Mucosa of descending colon (tissue), 3 donors: ENCODE measurements at regions not wholly inside any gene's neighbourhood (a gene's known extent, or its start where the extent isn't known, plus 50 kb on each side); places are given as distances from the start of the nearest gene placed in this dataset.

Experiments
- ATAC-seq: fragments of 200-7000 bp; cut with Tn5 transposase; one replicate; pipeline ENCODE4 v1.9.1; 2020; ENCODE audit warnings: mild to moderate bottlenecking, moderate library complexity
- DNase-seq, 3 donors: peaks; one replicate each; pipeline ENCODE4 v3.0.0-alpha.2; 2020
- H3K36me3 ChIP-seq: fragments of 200-600 bp; one replicate; pipeline ENCODE4 v1.8.0; 2021; ENCODE audit warnings: low read depth, mild to moderate bottlenecking
- H3K4me1 ChIP-seq: fragments of 200-600 bp; one replicate; pipeline ENCODE4 v1.8.0; 2021; ENCODE audit warnings: low read depth, mild to moderate bottlenecking
- H3K4me3 ChIP-seq: fragments of 200-600 bp; one replicate; pipeline ENCODE4 v1.8.0; 2021; ENCODE audit warnings: mild to moderate bottlenecking
- H3K9me3 ChIP-seq: fragments of 200-600 bp; one replicate; pipeline ENCODE4 v1.8.0; 2021; ENCODE audit warnings: mild to moderate bottlenecking
- intact Hi-C, 2 donors: fragments of 100-400 bp; cut with DNase I in 1 of 2; cut with micrococcal nuclease in 1 of 2; formaldehyde crosslinking; loops; one replicate each; pipeline versions ENCODE4 v1.11.0 to v1.11.1; 2022; cut with DNase I, micrococcal nuclease
- TF ChIP-seq, protein P1 (sequence below): fragments of 200-600 bp; IDR thresholded peaks from one replicate; pipeline ENCODE4 v1.8.0; 2022; ENCODE audit warnings: antibody characterized with exemption, mild to moderate bottlenecking
- donor health status: DM: no; HTN: no; CAD: no; lungs with moderate emphysema.
- donor health status: DM: no; HTN: no; CAD: no.
- donor health status: DM: no; HTN: yes; CAD: no.

GRCh38 chr10:62503872-62504271 lies 129.7 kb downstream of the ZNF365 start:
- TF ChIP-seq, protein P1, sequence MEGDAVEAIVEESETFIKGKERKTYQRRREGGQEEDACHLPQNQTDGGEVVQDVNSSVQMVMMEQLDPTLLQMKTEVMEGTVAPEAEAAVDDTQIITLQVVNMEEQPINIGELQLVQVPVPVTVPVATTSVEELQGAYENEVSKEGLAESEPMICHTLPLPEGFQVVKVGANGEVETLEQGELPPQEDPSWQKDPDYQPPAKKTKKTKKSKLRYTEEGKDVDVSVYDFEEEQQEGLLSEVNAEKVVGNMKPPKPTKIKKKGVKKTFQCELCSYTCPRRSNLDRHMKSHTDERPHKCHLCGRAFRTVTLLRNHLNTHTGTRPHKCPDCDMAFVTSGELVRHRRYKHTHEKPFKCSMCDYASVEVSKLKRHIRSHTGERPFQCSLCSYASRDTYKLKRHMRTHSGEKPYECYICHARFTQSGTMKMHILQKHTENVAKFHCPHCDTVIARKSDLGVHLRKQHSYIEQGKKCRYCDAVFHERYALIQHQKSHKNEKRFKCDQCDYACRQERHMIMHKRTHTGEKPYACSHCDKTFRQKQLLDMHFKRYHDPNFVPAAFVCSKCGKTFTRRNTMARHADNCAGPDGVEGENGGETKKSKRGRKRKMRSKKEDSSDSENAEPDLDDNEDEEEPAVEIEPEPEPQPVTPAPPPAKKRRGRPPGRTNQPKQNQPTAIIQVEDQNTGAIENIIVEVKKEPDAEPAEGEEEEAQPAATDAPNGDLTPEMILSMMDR = no peak
- H3K4me3 ChIP-seq = no peak overlapping the region
- ATAC-seq (no peak), DNase-seq (no peak)
- H3K4me1 ChIP-seq = no peaks in the 10 kb centered on the region
- intact Hi-C loops = no loop called here
- no peaks in the 10 kb centered on the region for H3K9me3 ChIP-seq
- no peaks in the 10 kb centered on the region for H3K36me3 ChIP-seq

DNA sequence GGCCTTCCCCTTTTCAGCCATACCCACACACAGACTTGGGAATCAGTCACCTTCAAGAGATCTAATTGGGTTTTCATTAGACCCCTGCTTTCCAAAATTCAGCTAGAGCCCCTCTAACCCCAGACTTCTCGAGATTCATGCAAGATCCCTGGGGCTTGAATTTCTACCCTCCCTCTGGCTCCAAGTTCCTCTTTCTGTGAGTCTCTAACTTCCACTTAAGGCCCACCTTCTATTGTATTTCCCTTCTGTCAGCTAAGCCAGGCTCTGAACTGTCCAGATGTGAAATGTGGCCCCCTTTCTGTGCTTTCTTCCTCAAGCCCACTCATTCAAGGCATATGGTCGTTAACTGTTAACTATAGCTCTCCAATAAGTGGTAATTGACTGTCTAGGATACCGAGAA lies 132.2 kb downstream of the ZNF365 start:
- TF ChIP-seq, protein P1 = no peak
- Histone ChIP-seq H3K9me3 (no peaks in the 10 kb centered on the region), H3K36me3 (no peaks in the 10 kb centered on the region), H3K4me1 (no peaks in the 10 kb centered on the region), H3K4me3 (no peak overlapping the region)
- DNase-seq = no peak
- no peak for ATAC-seq
- intact Hi-C loops = no loop called here

GRCh38 chr10:62511238-62511637 lies 137.1 kb downstream of the ZNF365 start:
- Histone ChIP-seq H3K4me1 (no peaks in the 10 kb centered on the region), H3K4me3 (no peak overlapping the region), H3K9me3 (no peaks in the 10 kb centered on the region), H3K36me3 (no peaks in the 10 kb centered on the region)
- TF ChIP-seq, protein P1 = no peak
- intact Hi-C loops = no loop called here
- ATAC-seq (no peak), DNase-seq (no peak)

DNA sequence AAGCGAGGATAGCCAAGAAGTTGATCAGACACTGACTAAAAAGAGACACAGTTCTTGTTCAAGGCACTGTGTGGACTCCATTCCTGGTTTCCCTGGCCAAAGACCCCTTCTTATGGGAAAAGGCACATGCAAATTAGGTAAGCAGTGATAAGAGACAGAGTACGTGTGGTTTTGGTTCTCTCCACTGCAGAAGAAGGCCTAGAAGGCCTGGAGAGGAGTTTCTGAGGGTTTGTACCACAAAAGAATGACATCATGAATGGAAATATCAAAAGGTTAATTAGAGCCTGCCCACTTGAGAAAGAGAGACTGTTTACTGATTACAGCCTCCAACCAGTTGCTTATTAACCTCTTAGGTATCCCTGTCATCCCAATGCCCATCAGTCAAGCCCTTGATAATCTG lies 137.5 kb downstream of the ZNF365 start:
- H3K4me3 ChIP-seq = no peak overlapping the region
- intact Hi-C loops = no loop called here
- no peaks in the 10 kb centered on the region for H3K36me3 ChIP-seq
- no peak for ATAC-seq
- no peak for DNase-seq
- no peaks in the 10 kb centered on the region for H3K4me1 ChIP-seq
- TF ChIP-seq, protein P1 = no peak
- no peaks in the 10 kb centered on the region for H3K9me3 ChIP-seq

GRCh38 chr10:62512732-62513475 lies 138.7 kb downstream of the ZNF365 start:
- H3K4me3 ChIP-seq = no peak overlapping the region
- no peaks in the 10 kb centered on the region for H3K4me1 ChIP-seq
- intact Hi-C loops = no loop called here
- DNase-seq (no peak), ATAC-seq (no peak)
- TF ChIP-seq, protein P1 = no peak
- no peaks in the 10 kb centered on the region for H3K36me3 ChIP-seq
- H3K9me3 ChIP-seq = no peaks in the 10 kb centered on the region
